Mammary epithelial cell (primary cell): ENCODE measurements at regions not wholly inside any gene's neighbourhood (a gene's known extent, or its start where the extent isn't known, plus 50 kb on each side); places are given as distances from the start of the nearest gene placed in this dataset.

Experiments
- CTCF ChIP-seq, 2 donors: IDR thresholded peaks in 1 of 2; conservative IDR thresholded peaks in 1 of 2; 2 replicates each; pipeline ENCODE4 v1.5.1; 2011 to 2012; ENCODE audit warnings: inconsistent platforms in 2 of 2, low read length in 2 of 2, mild to moderate bottlenecking in 2 of 2, control low read depth in 1 of 2, low read depth in 1 of 2; ENCODE audit not compliant: insufficient read depth in 1 of 2; ENCODE audit errors: extremely low read depth in 1 of 2
- EZH2 ChIP-seq: IDR thresholded peaks from 2 replicates; pipeline ENCODE4 v1.6.1; 2012; ENCODE audit warnings: low read length, inconsistent platforms, borderline replicate concordance

- no peak for TF ChIP-seq CTCF (conservative IDR thresholded peaks at IDR 0.05 in 1 of 2, IDR thresholded peaks at IDR 0.05 in 1 of 2; ENCODE audit: extremely low read depth in 1 of 2, insufficient read depth in 1 of 2, low read depth in 1 of 2, low read length in 2 of 2)
- no peak for TF ChIP-seq EZH2
These were observed 73.9 kb upstream of the C16orf82 start for GRCh38 chr16:26992666-26993349.
